Skeletal muscle satellite cell (primary cell): ENCODE measurements at regions not wholly inside any gene's neighbourhood (a gene's known extent, or its start where the extent isn't known, plus 50 kb on each side); places are given as distances from the start of the nearest gene placed in this dataset.
"Not testable (repeated sequence)": the region's sequence is repeated elsewhere in the genome, so short reads cannot be mapped to it uniquely, and the experiment has no call there.

ENCODE experiments used
- H3K27me3 ChIP-seq: 2 replicates; pipeline ENCODE4 v1.7.0; 2013; ENCODE audit warnings: low read length; ENCODE audit not compliant: control insufficient read depth, insufficient read depth
- H3K36me3 ChIP-seq: 2 replicates; pipeline ENCODE4 v1.7.0; 2013; ENCODE audit warnings: mild to moderate bottlenecking, control low read depth, low read length; ENCODE audit not compliant: insufficient read depth
- H3K4me1 ChIP-seq: 2 replicates; pipeline ENCODE4 v1.7.0; 2013; ENCODE audit warnings: low read length; ENCODE audit not compliant: control insufficient read depth, insufficient read depth
- H3K4me2 ChIP-seq: 2 replicates; pipeline ENCODE4 v1.7.0; 2013; ENCODE audit warnings: mild to moderate bottlenecking, low read length
- H3K4me3 ChIP-seq: 2 replicates; pipeline ENCODE4 v1.7.0; 2013; ENCODE audit warnings: low read length
- H3K9ac ChIP-seq: 2 replicates; pipeline ENCODE4 v1.7.0; 2013; ENCODE audit warnings: mild to moderate bottlenecking, low read depth, low read length, moderate library complexity
- H3K9me3 ChIP-seq: replicated peaks from 2 replicates; pipeline ENCODE4 v1.7.0; 2013; ENCODE audit warnings: mild to moderate bottlenecking, control low read depth, low read length

DNA sequence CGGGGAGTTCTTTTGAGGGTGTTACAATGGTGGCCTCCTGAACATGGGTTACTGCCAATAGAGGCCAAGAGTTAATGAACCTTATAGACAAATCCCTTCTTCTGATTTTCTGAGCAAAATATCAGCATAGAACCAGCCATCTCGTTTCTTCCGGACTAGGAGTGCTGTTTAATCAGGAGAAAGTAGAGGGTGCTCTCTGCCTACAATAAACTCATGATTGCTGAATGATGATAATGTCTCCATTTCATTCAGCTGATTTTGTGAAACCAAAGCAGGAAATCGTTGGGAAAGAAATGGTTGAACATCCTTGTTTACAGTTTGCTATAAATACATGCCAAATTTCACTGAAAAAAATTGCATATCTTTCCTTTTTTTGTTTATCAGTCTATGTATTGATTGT is 142.8 kb upstream of the PLSCR5 start:
- Histone ChIP-seq H3K4me3 (no peak overlapping the region), H3K27me3 (no peaks in the 10 kb centered on the region), H3K9me3 (no peaks in the 10 kb centered on the region), H3K4me2 (peak overlapping the region; percentile 21), H3K4me1 (peaks cover 41% of the 10 kb centered on the region), H3K36me3 (no peaks in the 10 kb centered on the region), H3K9ac (peak overlapping the region; percentile 37)

DNA sequence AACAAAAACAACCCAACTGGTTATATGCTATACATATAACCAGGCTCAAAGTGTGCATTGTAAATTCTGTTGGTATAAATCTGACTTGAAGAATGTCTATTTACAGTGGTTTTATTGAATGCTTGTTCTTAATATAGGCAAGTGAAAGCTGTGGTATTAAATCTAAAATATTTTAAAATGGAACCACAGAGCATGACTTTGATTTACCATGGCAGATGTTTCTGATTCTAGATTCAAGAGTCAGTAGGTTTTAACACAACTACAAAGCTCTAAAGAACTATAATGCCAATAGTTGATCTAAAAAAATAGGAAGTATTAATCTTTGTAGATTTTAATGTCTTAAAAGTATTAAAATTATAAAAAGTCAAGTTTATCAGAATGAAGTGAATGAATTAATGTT is 141.9 kb upstream of the PLSCR5 start:
- Histone ChIP-seq H3K4me3 (peak overlapping the region; percentile 2), H3K9ac (peak overlapping the region; percentile 37)

DNA sequence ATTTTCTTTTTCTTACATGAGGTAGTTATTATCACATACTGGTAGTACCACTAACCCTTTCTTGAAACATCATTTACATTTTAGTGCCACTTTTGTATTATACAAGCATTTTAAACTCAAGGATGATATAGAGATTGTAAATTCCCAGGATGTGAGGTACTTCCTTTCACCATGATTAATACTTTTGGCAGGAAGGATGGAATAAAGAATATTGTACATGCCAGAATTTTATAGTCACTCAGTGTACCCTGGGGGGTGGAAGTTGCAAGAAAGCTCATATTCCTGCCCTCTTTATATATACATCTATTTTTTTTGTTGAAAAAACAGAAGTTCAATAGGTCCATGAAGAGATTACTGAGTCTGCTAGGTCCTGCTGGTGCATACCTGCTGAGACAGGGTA is 141.0 kb upstream of the PLSCR5 start:
- Histone ChIP-seq H3K27me3 (no peaks in the 10 kb centered on the region), H3K9me3 (no peaks in the 10 kb centered on the region), H3K4me1 (peaks cover 41% of the 10 kb centered on the region), H3K36me3 (no peaks in the 10 kb centered on the region), H3K4me3 (no peak overlapping the region), H3K9ac (peak overlapping the region; percentile 60), H3K4me2 (peak overlapping the region; percentile 57)

More for the DNA sequence above, 141.9 kb upstream of the PLSCR5 start:
- no peaks in the 10 kb centered on the region for H3K36me3 ChIP-seq
- no peaks in the 10 kb centered on the region for H3K27me3 ChIP-seq
- no peaks in the 10 kb centered on the region for H3K9me3 ChIP-seq
- H3K4me2 ChIP-seq = peak overlapping the region; percentile 57
- H3K4me1 ChIP-seq = peaks cover 41% of the 10 kb centered on the region

DNA sequence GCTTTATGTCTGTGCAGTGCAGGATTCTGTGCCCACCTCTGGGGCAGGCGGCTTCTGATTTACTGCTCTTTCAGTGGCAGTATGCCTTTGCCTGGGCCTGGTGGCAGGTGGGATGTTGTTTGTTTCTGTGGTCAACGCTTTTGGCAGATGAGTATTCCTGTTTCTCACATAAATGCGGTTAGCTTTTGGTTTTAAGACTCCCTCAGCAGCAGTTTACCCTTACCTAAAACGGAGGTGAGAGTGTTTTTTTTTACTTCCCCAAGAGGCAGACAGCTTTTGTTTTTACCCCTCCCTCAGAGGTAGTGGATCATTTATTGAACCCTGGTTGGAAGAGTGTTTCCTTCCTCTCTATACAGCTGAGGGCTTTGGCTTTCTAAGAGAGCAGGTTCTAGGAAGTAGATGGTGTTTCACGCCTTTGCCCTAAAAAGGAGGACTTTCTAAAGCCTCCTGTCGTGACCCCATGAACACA is 134.1 kb upstream of the PLSCR5 start:
- Histone ChIP-seq H3K36me3 (no peaks in the 10 kb centered on the region), H3K4me2 (no peak overlapping the region), H3K9ac (no peak overlapping the region), H3K27me3 (no peaks in the 10 kb centered on the region), H3K9me3 (no peaks in the 10 kb centered on the region), H3K4me1 (no peaks in the 10 kb centered on the region), H3K4me3 (no peak overlapping the region)

DNA sequence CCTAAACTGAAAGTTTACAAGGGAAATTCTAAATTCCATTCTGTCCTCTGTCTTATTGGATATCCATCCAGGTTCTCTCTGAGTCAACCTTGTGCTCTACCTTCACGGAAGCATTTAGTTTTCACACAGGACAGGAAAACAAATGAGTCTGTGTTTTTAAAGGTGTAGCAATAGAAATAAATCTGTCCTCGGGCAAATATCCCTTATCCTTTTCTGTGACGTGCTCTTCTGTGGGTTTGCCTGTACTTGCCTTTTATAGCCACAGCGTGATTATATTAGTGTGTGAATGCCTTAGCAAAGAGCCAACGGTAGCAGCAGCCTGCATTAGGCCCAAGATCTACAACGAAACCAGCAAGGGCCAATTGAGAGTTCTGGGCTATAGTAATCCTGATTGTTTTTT is 127.2 kb upstream of the PLSCR5 start:
- H3K4me1 ChIP-seq = no peaks in the 10 kb centered on the region
- no peak overlapping the region for H3K4me3 ChIP-seq
- no peaks in the 10 kb centered on the region for H3K27me3 ChIP-seq
- H3K9ac ChIP-seq = no peak overlapping the region
- no peaks in the 10 kb centered on the region for H3K9me3 ChIP-seq
- H3K36me3 ChIP-seq = no peaks in the 10 kb centered on the region
- no peak overlapping the region for H3K4me2 ChIP-seq

DNA sequence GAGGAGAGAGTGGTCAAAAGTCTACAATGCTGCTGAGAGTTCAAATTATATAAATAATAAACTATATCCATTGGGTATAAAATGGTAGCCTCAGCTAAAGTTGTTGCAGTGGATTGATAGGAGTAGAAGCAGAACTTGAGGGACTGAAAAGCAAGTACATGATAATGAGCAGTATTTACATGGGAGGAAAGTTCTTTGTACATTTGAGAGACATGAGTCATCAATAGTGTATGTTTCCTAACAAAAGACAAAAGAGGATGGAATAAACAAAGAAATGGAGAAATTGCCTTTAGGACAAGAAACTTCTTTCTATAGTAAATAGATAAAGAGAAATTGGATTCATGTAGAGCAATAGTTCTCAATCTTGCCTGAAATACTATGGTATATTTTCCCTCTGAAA is 110.0 kb upstream of the PLSCR5 start:
- H3K27me3 ChIP-seq = no peaks in the 10 kb centered on the region
- H3K4me3 ChIP-seq = no peak overlapping the region
- H3K9ac ChIP-seq = no peak overlapping the region
- no peaks in the 10 kb centered on the region for H3K9me3 ChIP-seq
- H3K4me1 ChIP-seq = peaks cover 11% of the 10 kb centered on the region
- no peak overlapping the region for H3K4me2 ChIP-seq
- no peaks in the 10 kb centered on the region for H3K36me3 ChIP-seq

- Histone ChIP-seq H3K4me3 (no peak overlapping the region), H3K36me3 (no peaks in the 10 kb centered on the region), H3K9ac (no peak overlapping the region), H3K9me3 (no peaks in the 10 kb centered on the region), H3K27me3 (no peaks in the 10 kb centered on the region), H3K4me2 (peak overlapping the region; percentile 4), H3K4me1 (peaks cover 23% of the 10 kb centered on the region)
Observed at GRCh38 chr3:146712806-146713205, 107.7 kb upstream of the PLSCR5 start.

- Histone ChIP-seq H3K4me3 (no peak overlapping the region), H3K36me3 (no peaks in the 10 kb centered on the region), H3K27me3 (no peaks in the 10 kb centered on the region), H3K4me1 (peaks cover 23% of the 10 kb centered on the region), H3K9me3 (no peaks in the 10 kb centered on the region), H3K9ac (no peak overlapping the region), H3K4me2 (no peak overlapping the region)
Observed at GRCh38 chr3:146709969-146710368, 104.8 kb upstream of the PLSCR5 start.

DNA sequence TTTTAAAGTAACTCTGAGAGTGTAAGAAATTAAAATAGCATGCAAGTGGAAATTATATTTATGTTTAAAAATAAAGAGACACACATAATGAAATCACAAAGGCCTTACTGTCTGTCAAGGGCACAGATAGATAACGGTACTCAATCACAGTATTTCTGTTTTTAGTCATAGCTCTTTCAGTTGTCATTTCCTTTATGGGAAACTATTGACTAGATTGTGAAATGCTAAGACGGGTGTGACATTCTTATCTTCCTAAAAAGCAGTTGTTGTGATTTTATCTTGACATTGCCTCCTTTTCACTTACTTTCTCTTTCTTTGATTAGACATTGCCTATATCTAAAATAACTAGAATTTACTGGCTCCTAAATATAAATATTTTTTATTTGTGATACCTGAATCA is 100.1 kb upstream of the PLSCR5 start:
- H3K9me3 ChIP-seq = no peaks in the 10 kb centered on the region
- H3K27me3 ChIP-seq = no peaks in the 10 kb centered on the region
- H3K9ac ChIP-seq = no peak overlapping the region
- H3K36me3 ChIP-seq = no peaks in the 10 kb centered on the region
- peaks cover 12% of the 10 kb centered on the region for H3K4me1 ChIP-seq
- H3K4me3 ChIP-seq = no peak overlapping the region
- H3K4me2 ChIP-seq = no peak overlapping the region

DNA sequence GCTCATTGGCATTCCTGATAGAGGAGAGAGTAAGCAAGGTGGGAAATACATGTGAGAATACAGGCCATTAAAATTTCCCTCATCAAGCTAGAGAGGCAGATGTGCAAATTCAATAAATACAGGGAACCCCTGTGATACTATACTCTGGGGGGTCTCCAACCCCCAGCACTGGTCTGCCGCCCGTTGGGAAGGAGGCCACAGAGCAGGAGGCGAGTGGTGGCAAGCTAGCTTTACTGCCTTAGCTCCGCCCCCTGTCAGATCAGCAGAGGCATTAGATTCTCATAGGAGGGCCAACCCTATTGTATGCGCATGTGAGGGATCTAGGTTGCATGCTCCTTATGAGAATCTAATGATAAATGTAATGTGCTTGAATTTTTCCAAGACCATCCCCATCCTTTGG is 97.1 kb upstream of the PLSCR5 start:
- no peak overlapping the region for H3K9ac ChIP-seq
- no peaks in the 10 kb centered on the region for H3K9me3 ChIP-seq
- H3K27me3 ChIP-seq = no peaks in the 10 kb centered on the region
- no peaks in the 10 kb centered on the region for H3K36me3 ChIP-seq
- no peak overlapping the region for H3K4me3 ChIP-seq
- no peak overlapping the region for H3K4me2 ChIP-seq
- H3K4me1 ChIP-seq = no peaks in the 10 kb centered on the region

- Histone ChIP-seq H3K9ac (no peak overlapping the region), H3K9me3 (no peaks in the 10 kb centered on the region), H3K4me3 (no peak overlapping the region), H3K27me3 (no peaks in the 10 kb centered on the region), H3K36me3 (no peaks in the 10 kb centered on the region), H3K4me1 (no peaks in the 10 kb centered on the region), H3K4me2 (no peak overlapping the region)
Observed at GRCh38 chr3:146701246-146701645, 96.1 kb upstream of the PLSCR5 start.

DNA sequence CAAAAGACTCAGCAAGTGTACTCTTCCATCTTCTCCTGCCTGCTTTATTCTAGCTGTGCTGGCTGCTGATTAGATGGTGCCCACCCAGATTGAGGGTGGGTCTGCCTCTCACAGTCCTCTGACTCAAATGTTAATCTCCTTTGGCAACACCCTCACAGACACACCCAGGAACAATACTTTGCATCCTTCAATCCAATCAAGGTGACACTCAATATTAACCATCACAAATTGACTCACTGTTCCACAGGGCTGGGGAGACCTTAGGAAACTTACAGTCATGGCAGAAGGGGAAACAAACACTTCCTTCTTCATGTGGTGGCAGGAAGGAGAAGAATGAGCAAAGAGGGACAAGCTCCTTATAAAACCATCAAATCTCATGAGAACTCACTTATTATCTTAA is 94.9 kb upstream of the PLSCR5 start:
- H3K36me3 ChIP-seq, H3K27me3 ChIP-seq, H3K4me2 ChIP-seq, H3K9me3 ChIP-seq, H3K9ac ChIP-seq, H3K4me1 ChIP-seq, H3K4me3 ChIP-seq: not testable (repeated sequence)
